ENCODE measurements at regions not wholly inside any gene's neighbourhood (a gene's known extent, or its start where the extent isn't known, plus 50 kb on each side); places are given as distances from the start of the nearest gene placed in this dataset.

GRCh38 chr9:90129446-90129845, 513.2 kb downstream of the DIRAS2 start:
- DNase-seq (ENCODE audit: low read depth), result no peak
- H3K4me3 ChIP-seq (ENCODE audit: low read depth, low read length), result no peak overlapping the region
- no peak for TF ChIP-seq CTCF (IDR thresholded peaks at IDR 0.05; ENCODE audit: insufficient read depth, low read depth, low read length, missing control alignments)

GRCh38 chr9:90131568-90131967, 511.1 kb downstream of the DIRAS2 start:
- TF ChIP-seq CTCF (IDR thresholded peaks at IDR 0.05; ENCODE audit: insufficient read depth, low read depth, low read length, missing control alignments), result no peak
- no peak overlapping the region for H3K4me3 ChIP-seq (ENCODE audit: low read depth, low read length)
- no peak for DNase-seq (ENCODE audit: low read depth)

GRCh38 chr9:90132866-90133265, 509.8 kb downstream of the DIRAS2 start:
- DNase-seq (ENCODE audit: low read depth), result no peak
- no peak for TF ChIP-seq CTCF (IDR thresholded peaks at IDR 0.05; ENCODE audit: insufficient read depth, low read depth, low read length, missing control alignments)

GRCh38 chr9:90137801-90138200, 504.8 kb downstream of the DIRAS2 start:
- DNase-seq (ENCODE audit: low read depth), result no peak
- TF ChIP-seq CTCF (IDR thresholded peaks at IDR 0.05; ENCODE audit: insufficient read depth, low read depth, low read length, missing control alignments), result no peak

More at GRCh38 chr9:90132866-90133265, 509.8 kb downstream of the DIRAS2 start:
- no peak overlapping the region for H3K4me3 ChIP-seq (ENCODE audit: low read depth, low read length)

GRCh38 chr9:90140131-90140818, 502.3 kb downstream of the DIRAS2 start:
- no peak for TF ChIP-seq CTCF (IDR thresholded peaks at IDR 0.05; ENCODE audit: insufficient read depth, low read depth, low read length, missing control alignments)
- no peak for DNase-seq (ENCODE audit: low read depth)
- no peak overlapping the region for H3K4me3 ChIP-seq (ENCODE audit: low read depth, low read length)

More at GRCh38 chr9:90137801-90138200, 504.8 kb downstream of the DIRAS2 start:
- no peak overlapping the region for H3K4me3 ChIP-seq (ENCODE audit: low read depth, low read length)

- TF ChIP-seq CTCF (IDR thresholded peaks at IDR 0.05; ENCODE audit: insufficient read depth, low read depth, low read length, missing control alignments), result peak; percentile 43
- no peak overlapping the region for H3K4me3 ChIP-seq (ENCODE audit: low read depth, low read length)
- peak; percentile 17 for DNase-seq (ENCODE audit: low read depth)
These were observed 500.9 kb downstream of the DIRAS2 start for GRCh38 chr9:90141723-90142122.

GRCh38 chr9:90142580-90142979, 500.0 kb downstream of the DIRAS2 start:
- peak; percentile 54 for DNase-seq (ENCODE audit: low read depth)
- peak; percentile 38 for TF ChIP-seq CTCF (IDR thresholded peaks at IDR 0.05; ENCODE audit: insufficient read depth, low read depth, low read length, missing control alignments)
- no peak overlapping the region for H3K4me3 ChIP-seq (ENCODE audit: low read depth, low read length)

Measured in GM12865 (cell line).